IMR-90 (cell line): ENCODE measurements at regions not wholly inside any gene's neighbourhood (a gene's known extent, or its start where the extent isn't known, plus 50 kb on each side); places are given as distances from the start of the nearest gene placed in this dataset.

ENCODE experiments used
- BHLHE40 ChIP-seq: fragments of 150-350 bp; IDR thresholded peaks from 2 replicates; pipeline ENCODE4 v1.6.1; 2016; ENCODE audit warnings: mild to moderate bottlenecking, low read depth, low read length
- FOS ChIP-seq: fragments of 150-350 bp; IDR thresholded peaks from 2 replicates; pipeline ENCODE4 v1.6.1; 2016; ENCODE audit warnings: low read depth, low read length
- MAFK ChIP-seq: IDR thresholded peaks from 2 replicates; pipeline ENCODE4 v1.6.1; 2012; ENCODE audit warnings: low read depth, low read length, improper control_type of control experiment
- MAZ ChIP-seq: IDR thresholded peaks from 2 replicates; pipeline ENCODE4 v1.6.1; 2012; ENCODE audit warnings: low read depth, mild to moderate bottlenecking, low read length, improper control_type of control experiment, moderate library complexity, borderline replicate concordance
- MXI1 ChIP-seq: IDR thresholded peaks from 2 replicates; pipeline ENCODE4 v1.6.1; 2012; ENCODE audit warnings: low read depth, mild to moderate bottlenecking, low read length, moderate library complexity, borderline replicate concordance
- POLR2A ChIP-seq: IDR thresholded peaks from 2 replicates; pipeline ENCODE4 v1.6.1; 2012; ENCODE audit warnings: mild to moderate bottlenecking, low read depth, low read length
- RAD21 ChIP-seq: IDR thresholded peaks from 2 replicates; pipeline ENCODE4 v1.6.1; 2012; ENCODE audit warnings: low read length, improper control_type of control experiment
- RCOR1 ChIP-seq: IDR thresholded peaks from 2 replicates; pipeline ENCODE4 v1.6.1; 2012; ENCODE audit warnings: mild to moderate bottlenecking, low read length, improper control_type of control experiment; ENCODE audit not compliant: insufficient replicate concordance
- RFX5 ChIP-seq: IDR thresholded peaks from 2 replicates; pipeline ENCODE4 v1.8.0; 2012; ENCODE audit warnings: low read depth, mild to moderate bottlenecking, low read length, moderate library complexity
- SMC3 ChIP-seq: fragments of 150-350 bp; IDR thresholded peaks from 2 replicates; pipeline ENCODE4 v1.6.1; 2016; ENCODE audit warnings: low read depth, mild to moderate bottlenecking, antibody characterized with exemption, low read length, moderate library complexity
- TF ChIP-seq, protein P1 (sequence below): conservative IDR thresholded peaks from 2 replicates; pipeline ENCODE4 v1.5.1; 2012; ENCODE audit warnings: mild to moderate bottlenecking, low read depth, low read length, improper control_type of control experiment
- TF ChIP-seq, protein P2 (sequence below): fragments of 150-350 bp; IDR thresholded peaks from 2 replicates; pipeline ENCODE4 v1.6.1; 2017; ENCODE audit warnings: mild to moderate bottlenecking, antibody characterized with exemption, low read length, low read depth

GRCh38 chr11:115618428-115618827, 114.2 kb upstream of the CADM1 start:
- TF ChIP-seq, protein P1, sequence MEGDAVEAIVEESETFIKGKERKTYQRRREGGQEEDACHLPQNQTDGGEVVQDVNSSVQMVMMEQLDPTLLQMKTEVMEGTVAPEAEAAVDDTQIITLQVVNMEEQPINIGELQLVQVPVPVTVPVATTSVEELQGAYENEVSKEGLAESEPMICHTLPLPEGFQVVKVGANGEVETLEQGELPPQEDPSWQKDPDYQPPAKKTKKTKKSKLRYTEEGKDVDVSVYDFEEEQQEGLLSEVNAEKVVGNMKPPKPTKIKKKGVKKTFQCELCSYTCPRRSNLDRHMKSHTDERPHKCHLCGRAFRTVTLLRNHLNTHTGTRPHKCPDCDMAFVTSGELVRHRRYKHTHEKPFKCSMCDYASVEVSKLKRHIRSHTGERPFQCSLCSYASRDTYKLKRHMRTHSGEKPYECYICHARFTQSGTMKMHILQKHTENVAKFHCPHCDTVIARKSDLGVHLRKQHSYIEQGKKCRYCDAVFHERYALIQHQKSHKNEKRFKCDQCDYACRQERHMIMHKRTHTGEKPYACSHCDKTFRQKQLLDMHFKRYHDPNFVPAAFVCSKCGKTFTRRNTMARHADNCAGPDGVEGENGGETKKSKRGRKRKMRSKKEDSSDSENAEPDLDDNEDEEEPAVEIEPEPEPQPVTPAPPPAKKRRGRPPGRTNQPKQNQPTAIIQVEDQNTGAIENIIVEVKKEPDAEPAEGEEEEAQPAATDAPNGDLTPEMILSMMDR, result no peak
- TF ChIP-seq POLR2A (no peak), RAD21 (no peak), SMC3 (no peak), RCOR1 (no peak), MAZ (no peak), MXI1 (no peak), FOS (no peak), MAFK (no peak), BHLHE40 (no peak), RFX5 (no peak)
- TF ChIP-seq, protein P2, sequence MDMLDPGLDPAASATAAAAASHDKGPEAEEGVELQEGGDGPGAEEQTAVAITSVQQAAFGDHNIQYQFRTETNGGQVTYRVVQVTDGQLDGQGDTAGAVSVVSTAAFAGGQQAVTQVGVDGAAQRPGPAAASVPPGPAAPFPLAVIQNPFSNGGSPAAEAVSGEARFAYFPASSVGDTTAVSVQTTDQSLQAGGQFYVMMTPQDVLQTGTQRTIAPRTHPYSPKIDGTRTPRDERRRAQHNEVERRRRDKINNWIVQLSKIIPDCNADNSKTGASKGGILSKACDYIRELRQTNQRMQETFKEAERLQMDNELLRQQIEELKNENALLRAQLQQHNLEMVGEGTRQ, result no peak
